GM20000 (cell line): ENCODE measurements at regions not wholly inside any gene's neighbourhood (a gene's known extent, or its start where the extent isn't known, plus 50 kb on each side); places are given as distances from the start of the nearest gene placed in this dataset.

ENCODE experiments used
- DNase-seq: peaks from one replicate; pipeline ENCODE4 v3.0.0; 2012; ENCODE audit warnings: low spot score
- CTCF ChIP-seq: IDR thresholded peaks from 2 replicates; pipeline ENCODE4 v1.5.1; 2012; ENCODE audit warnings: mild to moderate bottlenecking, control low read depth; ENCODE audit errors: extremely low read depth, missing control alignments

DNA sequence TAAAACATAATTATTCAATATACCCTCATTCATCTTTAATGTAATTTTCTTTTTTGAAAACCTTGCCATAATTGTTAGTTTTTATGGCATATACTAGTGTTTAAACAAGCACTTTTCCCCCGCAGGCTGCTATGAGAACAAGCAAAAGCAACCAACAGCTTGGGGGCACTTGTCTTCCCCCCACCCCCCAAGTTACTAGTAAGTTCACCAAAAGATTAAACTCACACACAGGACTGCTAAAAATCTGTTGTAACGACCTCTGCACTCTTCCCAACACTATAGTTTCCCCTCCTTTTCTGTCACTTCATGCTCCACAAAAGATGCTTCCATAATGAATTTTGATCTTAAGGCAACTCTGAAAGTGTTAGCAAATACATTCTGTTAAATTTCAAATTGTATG, 474.9 kb upstream of the SOX5 start:
- TF ChIP-seq CTCF = no peak

GRCh38 chr12:24423611-24424010, 474.1 kb upstream of the SOX5 start:
- no peak for TF ChIP-seq CTCF
- DNase-seq = no peak

More for the DNA sequence above, 474.9 kb upstream of the SOX5 start:
- no peak for DNase-seq

DNA sequence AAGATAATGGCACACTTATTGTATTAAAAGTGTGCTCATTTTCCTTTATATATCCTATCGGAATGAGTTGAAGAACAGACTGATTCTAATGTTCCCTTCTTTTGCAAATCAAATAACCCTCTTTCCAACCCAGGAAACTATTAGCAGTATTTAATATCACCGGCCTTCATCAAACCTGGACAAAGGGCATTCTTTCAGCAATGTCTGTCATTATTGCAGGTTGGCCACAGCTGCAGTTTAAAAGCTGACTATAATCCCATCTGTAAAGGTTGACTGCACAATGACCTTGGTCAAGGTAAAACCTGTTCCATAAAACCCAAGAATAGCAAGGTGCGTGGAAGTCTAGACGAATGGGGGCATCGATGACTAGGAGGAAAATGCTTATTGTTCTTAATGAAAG, 472.3 kb upstream of the SOX5 start:
- no peak for TF ChIP-seq CTCF
- DNase-seq = no peak

GRCh38 chr12:24418157-24418556, 468.7 kb upstream of the SOX5 start:
- no peak for DNase-seq

GRCh38 chr12:24416423-24417109, 467.1 kb upstream of the SOX5 start:
- TF ChIP-seq CTCF = no peak

More at GRCh38 chr12:24418157-24418556, 468.7 kb upstream of the SOX5 start:
- TF ChIP-seq CTCF = no peak

DNA sequence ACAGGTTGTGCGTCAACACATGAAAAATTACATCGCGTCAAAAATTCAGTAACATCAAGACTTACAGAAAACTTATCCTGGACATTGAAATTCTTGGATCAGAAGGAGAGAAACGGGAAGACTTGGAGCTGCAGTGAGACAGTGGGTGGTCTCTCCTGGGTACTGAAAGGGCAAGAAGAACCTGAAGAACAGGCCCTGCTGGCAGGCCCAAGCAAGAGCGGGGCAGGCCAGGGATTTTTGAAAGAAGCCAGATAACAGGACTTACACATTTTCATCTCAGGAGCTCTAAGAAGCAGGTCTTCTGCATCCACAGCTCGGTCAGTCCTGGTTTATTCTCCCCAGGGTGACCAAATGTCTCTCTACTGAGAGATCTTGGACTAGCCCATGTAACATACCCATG, 466.5 kb upstream of the SOX5 start:
- TF ChIP-seq CTCF = no peak
- DNase-seq = no peak

More at GRCh38 chr12:24416423-24417109, 467.1 kb upstream of the SOX5 start:
- no peak for DNase-seq

- TF ChIP-seq CTCF = no peak
- DNase-seq = no peak
Observed at GRCh38 chr12:24414480-24414879, 465.0 kb upstream of the SOX5 start.
